Mesenteric fat pad (tissue), 1 donor: ENCODE measurements at regions not wholly inside any gene's neighbourhood (a gene's known extent, or its start where the extent isn't known, plus 50 kb on each side); places are given as distances from the start of the nearest gene placed in this dataset.

Experiments
- DNase-seq: peaks from one replicate; pipeline ENCODE4 v3.0.0-alpha.2; 2020; ENCODE audit warnings: low spot score
- donor health status: DM: yes; HTN: yes; CAD: no.

DNA sequence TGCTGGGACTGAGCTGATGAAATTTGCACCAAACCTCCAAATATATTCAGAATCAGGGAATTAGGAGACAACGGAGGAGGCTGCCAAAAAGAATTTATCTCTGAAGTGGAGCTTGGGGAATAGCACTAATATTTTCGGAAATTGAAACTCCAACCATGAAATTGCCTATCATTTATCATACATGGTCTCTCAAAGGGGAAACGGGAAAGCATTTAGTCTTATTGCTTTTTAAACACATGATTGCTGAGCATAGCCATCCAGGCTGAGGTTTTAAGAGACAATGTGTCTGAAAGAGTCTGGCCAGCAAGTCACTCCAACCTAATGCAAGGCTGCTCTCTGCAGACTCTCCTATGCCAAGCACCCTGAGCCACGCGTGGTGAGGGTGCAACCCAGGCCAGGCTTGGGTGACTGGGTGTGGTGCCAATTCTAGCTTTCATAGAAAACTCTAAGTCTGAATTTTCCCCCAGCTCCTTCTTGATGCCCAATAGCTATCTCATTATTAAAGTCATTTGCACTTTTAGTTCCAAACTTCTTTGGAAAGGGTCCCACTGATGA, 200.2 kb downstream of the RPLP1 start:
- DNase-seq = peak; percentile 41

DNA sequence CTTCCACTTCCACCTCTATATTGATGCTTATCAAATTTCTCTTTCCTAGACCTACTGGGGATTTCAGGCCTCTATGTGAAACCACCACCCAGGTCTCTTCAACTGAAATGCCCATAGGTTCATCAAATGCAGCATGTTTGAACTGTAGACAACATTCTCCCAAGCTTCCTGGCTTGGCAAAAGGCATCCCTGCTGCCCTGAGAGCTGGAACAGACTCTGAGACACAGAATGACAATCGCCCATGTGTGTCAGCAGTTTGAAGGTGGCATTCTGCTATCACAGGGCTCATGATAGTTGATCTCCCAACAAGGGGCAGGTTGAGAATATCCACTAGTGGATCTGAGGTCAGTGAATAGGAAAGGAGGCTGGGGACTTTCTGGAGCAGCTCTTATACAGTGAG, 200.7 kb downstream of the RPLP1 start:
- peak; percentile 37 for DNase-seq

DNA sequence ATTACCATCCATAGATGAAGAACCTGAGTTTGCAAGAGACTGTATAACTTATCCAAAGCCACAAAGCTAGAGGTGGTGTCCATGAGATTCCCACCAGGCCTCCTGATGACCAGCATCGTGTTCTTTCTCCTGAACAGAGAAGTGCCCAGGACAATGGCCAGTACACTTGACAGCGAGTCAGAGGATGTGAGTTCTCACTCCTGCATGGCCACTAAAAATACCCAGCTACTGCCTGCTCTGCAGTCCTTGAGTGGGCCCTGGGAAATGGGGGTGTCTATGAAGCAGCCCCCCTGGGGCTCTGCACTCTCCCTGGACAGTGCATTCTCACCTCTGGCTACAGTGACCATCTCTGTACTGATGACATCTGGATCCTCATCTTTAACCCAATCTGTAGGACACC, 201.2 kb downstream of the RPLP1 start:
- DNase-seq = peak; percentile 57

DNA sequence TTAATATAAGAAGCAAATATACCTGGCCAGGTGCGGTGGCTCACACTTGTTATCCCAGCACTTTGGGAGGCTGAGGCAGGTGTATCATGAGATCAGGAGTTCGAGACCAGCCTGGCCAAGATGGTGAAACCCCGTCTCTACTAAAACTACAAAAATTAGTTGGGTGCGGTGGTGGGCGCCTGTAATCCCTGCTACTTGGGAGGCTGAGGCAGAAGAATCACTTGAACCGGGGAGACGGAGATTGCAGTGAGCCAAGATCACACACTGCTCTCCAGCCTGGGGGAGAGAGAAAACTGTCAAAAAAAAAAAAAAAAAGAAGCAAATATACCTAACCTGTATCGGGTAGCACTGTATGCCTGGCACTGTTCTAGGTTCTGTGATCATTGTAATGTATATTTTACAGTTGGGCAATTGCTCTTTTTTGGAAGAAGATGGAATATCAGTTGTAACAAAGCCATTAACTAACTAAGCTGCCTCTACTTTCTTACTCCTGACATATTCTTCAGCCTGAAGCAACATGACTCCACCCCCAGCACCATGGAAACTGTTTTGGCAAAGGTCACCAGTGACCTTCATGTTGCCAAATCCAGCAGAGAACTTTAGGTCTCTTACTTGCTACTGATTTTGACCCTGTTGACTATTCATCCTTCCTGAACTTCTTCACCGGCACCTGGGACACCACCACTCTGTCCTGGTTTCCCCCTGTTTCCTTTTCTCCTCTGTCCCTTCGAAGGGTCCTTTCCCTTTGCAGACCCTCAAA, 203.8 kb downstream of the RPLP1 start:
- DNase-seq = peak; percentile 39

DNA sequence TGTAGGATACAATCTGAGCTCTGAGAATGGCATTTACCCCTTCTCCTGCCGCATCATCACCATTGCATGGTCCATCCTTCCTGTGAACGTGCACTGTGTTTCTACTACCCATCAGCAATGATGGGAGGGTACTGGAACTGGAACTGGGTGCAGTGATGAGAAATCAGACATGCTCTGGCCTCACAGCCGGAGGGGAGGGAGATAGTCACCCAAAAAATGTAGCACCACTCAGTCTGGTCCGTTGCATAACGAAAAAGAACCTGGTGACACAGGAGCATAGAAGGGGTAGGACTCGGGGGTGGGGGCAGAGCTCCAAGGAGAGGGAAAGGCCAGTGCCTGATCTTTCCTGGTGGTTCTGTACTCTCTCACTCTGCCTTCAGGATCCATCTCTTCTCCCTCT, 205.0 kb downstream of the RPLP1 start:
- no peak for DNase-seq

DNA sequence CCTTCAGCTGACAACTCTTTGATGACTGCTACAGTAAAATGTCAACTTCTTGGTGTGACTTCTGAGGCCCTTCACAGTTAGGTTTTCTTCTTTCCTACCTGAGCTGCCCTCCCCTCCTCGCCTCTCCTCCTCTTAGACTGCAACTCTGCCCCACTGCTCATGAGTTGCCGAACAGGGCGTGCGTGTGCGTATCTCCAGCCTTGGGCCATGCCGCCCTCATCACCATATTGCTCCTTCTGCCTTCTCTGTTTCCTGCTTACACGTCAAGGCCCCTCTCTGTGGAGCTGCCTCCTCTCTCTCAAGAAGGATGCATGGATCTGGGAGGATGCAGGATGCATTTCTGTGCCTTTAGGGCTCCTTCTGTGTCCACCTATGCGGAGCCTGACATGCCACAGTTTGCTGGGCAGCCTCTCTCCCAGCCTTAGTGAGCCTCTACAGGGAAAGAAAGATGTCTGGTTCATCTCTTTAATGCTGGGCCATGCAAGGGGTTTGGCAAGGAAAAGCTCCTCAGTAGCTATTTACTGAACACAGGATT, 205.9 kb downstream of the RPLP1 start:
- peak; percentile 35 for DNase-seq

DNA sequence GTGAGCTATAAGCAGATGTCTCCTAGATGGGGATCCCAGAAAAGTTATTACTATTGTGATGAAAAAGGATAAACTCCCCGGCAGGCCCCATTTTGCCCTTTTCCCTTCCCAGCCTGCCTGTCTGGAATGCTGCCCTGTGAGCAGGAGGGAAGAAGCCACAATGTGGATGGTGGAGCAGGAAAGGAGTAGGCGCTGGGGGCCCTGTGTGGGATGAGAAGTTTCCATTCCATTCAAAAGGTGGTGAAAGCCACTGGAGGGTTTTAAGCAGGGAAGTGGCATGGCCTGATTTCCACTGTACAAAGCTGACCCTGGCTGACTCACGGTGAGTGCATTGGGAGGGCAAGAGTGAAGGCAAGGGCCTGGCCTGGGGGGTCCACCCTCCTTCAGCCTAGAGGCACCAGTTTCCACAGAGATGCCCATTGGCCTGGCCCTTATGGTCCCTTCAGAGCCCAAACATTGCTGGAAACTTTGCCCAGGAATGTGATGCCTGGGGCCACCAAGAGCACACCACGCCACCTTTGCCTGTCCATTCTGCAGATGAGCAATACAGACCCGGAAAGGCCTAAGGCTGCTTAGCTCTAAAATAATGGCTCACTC, 206.9 kb downstream of the RPLP1 start:
- DNase-seq = peak; percentile 57

DNA sequence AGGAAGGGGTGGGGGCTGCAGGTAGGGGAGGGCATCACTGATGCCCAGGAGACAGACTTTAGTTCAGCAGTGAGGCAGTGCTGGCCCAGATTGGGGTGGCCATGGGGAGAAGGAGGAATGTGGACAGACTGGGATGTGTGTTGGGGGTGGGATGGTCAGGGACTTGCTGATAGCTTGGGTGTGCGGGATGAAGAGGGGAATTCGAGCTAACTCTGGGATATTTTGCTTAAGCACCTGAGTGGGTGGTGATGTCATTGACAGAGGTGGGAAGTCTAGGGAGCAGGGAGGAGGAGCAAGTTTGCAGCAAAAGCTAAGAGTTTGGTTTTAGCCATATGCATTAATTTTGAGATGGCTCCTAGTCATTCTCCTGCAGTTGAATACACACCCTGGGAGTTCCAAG, 207.5 kb downstream of the RPLP1 start:
- DNase-seq = no peak

DNA sequence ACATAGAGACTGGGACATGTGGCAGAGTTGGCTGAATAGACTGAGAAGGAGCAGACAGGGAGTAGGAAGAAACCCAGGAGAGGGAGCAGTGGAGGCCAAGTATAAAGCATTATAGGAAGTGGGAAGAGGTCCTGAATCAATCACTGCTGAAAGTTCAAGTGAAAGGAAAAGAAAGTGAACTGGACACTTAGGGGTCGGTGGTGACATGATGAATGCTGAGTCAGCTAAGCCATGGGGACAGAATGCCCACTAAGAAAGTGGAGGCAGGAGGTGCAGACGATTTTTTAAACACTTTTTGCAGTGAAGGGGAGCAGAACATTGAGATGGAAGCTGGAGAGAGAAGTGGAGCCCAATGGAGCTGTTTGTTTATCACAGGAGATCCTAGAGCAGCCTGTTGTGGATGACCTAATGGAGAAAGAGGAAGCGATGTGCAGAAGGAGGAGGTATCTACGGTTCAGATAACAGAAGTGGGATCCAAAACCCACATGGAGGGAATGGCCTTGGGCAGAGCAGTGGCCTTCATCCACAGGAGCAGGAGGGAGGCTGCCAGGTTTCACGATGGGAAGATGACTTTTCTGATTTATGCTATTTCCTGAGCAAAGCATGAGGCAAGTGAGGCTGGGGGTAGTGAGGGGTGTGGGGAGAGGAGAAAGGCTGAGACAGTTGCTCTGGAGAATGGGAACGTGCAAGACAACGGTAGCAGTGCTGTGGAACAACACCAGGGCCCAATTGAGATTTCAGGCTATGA, 208.2 kb downstream of the RPLP1 start:
- DNase-seq = peak; percentile 65

DNA sequence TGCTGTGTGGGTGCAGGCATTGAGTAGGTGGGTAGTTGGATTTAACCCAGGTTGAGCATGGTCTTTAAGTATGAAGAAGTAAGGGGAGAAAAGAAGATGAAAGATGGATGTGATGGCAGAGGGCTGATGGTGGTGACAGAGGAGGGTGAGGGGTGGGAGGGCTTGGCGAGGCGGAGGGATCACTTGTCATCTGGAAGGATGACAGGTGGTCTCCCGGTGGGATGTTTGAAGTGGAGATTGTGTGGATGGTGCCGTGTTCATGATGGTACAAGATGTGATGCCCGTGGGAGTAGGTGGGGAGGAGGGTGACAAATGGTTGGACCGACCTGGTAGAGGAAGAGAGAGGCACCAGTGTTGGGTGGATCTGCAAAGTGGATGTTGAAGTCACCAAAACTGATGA, 208.8 kb downstream of the RPLP1 start:
- no peak for DNase-seq

DNA sequence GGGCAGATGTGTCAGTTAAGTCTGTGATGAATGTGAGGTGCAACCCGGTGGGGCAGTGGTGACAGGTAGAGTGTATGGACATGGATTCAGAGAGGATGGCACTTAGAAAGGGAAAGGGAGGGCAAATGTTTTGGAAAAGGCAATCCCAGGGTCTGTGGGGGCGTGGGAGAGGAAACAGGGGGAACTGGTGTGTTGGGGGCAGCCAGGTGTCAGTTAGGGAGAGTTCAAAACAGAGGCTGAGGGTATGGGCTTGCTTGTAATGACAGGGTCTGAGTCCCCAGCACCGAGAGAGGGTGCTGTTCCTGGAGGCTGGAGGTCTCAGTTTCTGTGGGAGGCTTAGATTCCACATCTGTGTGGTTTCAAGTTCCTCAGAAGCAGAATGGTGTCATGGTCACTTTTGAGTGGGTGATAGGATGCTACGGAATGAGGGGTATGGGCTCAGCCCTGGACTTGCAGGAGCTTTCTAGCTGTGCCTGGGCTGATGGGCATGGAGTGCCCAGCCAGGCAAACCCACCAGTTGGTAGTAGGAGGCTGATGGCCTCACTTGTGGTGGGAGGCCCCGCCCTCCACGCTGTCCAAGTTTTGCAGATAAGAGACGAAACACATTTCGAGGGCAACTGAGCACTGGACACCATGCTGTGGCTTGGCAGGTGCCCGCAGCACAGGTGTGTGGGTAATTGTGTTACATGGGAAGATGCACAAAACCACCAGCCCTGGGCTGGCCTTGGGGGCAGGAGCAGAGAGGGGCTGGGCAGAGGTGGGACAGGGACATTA, 209.4 kb downstream of the RPLP1 start:
- DNase-seq = peak; percentile 78

DNA sequence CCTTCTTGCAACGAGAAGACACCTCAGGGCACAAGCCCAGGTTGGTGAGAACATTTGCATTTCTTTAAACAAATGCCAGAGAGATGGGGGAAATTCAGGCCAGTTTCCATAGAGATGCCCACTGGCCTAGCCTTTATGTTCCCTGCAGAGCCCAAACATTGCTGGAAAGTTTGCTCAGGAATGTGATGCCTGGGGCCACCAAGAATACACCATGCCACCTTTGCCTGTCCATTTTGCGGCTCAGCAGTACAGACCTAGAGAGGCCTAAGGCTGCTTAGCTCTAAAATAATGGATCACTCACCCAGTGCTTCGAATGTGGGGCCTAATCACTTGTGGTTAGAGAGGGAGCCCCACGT, 210.0 kb downstream of the RPLP1 start:
- DNase-seq = peak; percentile 64

DNA sequence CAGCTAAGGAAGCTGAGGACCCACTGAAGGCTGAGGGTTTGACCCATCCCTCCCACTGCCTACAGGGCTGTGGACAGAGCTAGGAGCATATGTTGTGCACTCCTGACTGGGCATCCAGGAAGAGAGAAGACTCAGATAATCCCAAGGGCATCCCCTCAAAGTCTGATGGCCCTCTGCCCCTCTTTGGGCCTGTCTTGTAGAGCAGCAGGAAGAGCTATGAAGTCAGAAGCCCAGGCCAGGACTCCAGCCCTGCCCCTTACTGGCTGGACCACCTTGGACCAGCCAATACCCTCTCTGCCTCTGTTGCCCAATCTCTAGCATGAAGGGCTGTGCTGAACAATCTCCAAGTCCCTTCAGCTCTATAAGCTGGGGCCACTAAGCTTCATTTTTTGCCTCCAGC, 210.8 kb downstream of the RPLP1 start:
- peak; percentile 51 for DNase-seq

DNA sequence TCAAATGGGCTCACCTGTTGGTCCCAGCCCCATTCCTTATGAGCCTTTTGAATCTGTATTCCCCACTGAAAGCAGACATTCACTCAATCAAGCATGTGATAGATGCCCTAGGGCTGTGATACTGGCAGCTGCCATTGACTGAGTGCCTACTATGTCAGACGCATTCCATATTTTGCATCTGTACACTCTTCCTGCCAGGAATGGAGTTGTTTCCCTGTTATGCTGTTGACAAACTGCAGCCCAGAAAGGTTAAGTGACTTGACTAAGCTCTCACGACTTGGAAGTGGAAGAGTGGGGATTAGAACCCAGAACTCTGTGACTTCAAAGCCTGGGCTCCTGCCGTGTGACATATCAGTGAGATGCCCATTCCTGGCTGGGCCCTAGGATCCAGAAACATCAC, 211.4 kb downstream of the RPLP1 start:
- peak; percentile 11 for DNase-seq

DNA sequence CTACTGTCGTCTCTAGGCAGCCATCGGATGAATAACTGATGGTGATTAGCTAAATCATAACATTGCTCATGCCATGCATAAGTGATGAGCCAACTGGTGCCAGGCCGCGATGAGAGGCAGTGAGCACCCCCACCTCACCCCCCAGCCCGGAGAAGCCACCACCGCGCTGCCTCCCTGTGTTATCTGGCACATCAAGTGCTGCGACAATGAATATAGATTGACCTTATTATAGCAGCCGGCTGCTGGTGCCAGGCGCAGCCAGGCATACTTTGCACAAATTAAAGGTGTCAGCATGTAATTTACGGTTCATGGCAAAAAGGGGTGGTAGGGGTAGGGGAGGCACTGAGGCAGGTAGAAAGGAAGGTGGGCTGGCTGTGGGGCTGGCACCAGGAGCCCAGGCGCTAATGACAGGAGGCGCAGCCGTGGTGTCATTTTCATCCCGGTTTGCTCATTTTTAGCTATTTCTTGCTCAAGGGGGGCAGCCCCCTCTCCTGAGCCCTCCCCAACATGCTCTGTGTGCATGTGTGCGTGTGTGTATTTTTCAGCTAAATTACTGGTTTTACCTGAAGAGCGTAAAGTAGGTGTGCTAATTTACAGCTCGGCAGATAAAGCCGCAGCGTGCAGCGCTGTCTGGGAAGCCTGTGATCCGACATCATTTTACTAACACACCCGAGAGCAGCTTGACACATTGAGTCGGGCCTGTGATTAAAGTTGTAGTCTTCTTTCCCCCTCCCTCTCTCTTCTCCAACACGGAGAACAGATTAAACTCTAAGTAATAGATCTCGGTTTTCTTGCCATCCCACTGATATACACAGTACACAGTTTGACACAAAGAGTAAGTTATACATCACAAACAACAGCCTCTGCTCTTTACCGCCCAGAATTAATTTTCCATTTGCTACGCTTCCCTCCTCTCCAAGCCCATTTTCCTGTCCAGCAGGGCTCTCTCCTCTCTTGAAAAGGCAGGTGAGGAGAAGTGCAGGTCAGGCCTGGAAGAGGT, 212.3 kb downstream of the RPLP1 start:
- DNase-seq = peak; percentile 64

DNA sequence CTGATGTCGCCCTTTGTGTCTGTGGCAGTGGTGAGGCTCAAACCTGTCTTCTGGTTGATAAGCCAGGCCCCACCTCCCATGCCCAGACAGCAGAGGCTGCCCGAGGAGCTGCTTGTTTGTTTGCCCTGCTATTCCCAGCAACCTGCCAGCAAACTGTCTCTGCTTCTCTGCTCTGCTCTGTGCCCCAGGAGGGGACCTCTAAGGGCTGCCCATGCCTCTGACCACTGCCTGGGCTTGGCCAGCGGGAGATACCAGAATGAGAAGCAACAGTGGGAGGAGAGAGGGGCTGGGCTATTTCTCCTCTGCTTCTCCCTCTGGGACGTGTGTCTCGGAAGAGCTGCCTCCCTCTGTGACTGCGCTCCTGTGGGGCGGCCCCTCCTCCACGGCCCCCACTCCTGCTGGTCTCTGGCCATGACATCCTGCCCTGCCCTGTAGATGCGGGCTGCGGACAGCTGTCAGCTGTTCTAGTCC, 213.1 kb downstream of the RPLP1 start:
- DNase-seq = peak; percentile 28

DNA sequence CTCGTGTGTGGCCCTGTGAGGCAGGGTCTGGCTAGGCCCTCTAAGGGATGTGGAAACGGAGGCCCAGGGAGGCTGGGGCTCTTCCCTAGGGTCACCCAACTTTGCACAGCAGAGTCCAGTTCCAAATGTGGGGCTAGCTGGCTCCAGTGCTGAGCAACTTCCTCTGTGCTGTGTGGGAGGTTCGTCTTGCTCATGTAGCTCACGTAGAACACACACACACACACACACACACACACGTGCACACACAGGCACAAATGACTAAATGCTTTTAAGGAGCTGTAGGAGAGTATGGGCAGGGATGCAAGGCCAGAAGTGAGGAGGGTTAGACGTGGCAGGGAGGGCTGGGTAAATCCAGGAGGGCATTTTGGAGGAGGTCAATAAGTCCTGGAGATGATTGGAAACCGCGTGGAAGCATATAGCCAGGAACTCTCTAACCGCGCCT, 213.8 kb downstream of the RPLP1 start:
- peak; percentile 84 for DNase-seq

DNA sequence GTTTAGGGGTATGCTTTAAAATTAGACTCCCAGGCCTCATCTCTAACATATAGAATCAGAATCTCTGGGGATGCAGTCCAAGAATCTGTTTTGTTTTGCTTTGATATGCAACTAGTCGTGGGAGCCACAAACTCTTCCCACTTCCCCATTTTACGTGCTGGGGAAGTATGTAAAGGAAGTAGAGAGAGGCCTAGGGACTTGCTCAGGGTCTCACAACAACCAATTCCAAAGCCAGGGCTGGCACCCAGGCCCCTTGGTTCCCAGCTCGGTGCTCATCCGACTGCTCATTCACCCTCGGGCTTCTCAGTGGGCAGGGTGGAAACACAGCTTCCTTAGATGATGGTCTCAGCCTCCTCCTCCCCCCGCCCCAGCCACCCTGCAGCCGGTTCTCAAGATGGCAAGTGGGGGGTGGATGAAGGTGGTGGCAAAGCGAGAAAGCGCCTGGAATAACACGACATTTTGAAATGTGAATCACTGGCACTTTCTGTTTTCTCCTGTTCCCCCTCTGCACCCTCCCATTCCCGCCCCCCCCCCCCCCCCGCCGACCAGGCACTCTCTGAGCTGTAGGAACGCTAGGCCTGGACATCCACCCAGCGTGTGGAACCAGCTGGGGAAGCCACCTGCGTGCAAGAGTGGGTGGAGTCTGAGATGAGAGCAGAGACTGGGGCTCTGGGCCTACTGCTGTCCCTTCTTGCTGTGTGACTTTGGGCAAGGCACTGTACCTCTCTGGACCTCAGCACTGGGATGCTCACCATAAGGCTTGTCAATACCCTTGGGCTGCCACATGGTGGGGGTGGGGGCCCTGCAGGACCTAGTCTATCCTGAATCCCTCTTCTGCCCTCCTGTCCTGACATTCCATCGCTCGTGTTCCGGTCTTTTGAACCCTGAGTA, 214.5 kb downstream of the RPLP1 start:
- DNase-seq = peak; percentile 69
